Large intestine (tissue), 3 donors: ENCODE measurements at regions not wholly inside any gene's neighbourhood (a gene's known extent, or its start where the extent isn't known, plus 50 kb on each side); places are given as distances from the start of the nearest gene placed in this dataset.
"Not testable (repeated sequence)": the region's sequence is repeated elsewhere in the genome, so short reads cannot be mapped to it uniquely, and the experiment has no call there.

ENCODE experiments used
- DNase-seq, 2 donors: peaks; one replicate each; pipeline versions ENCODE4 v3.0.0 to v3.0.0-alpha.2; 2013
- H3K27ac ChIP-seq: one replicate; pipeline ENCODE4 v1.5.1; 2013; ENCODE audit warnings: low read length
- H3K27me3 ChIP-seq: 2 replicates; pipeline ENCODE4 v1.6.1; 2013; ENCODE audit warnings: low read length; ENCODE audit not compliant: control insufficient read depth, insufficient read depth
- H3K36me3 ChIP-seq: 2 replicates; pipeline ENCODE4 v1.6.1; 2013; ENCODE audit warnings: low read length; ENCODE audit not compliant: control insufficient read depth, insufficient read depth
- H3K4me1 ChIP-seq: one replicate; pipeline ENCODE4 v1.6.1; 2013; ENCODE audit warnings: low read length; ENCODE audit not compliant: control insufficient read depth, insufficient read depth
- H3K4me3 ChIP-seq: one replicate; pipeline ENCODE4 v1.5.1; 2013; ENCODE audit warnings: low read length
- H3K9me3 ChIP-seq: one replicate; pipeline ENCODE4 v1.6.1; 2013; ENCODE audit warnings: mild to moderate bottlenecking, low read depth, low read length, moderate library complexity; ENCODE audit not compliant: control insufficient read depth
- WGBS: methylation state at CpG from one replicate; pipeline ENCODE4 v1.1.5; 2013; ENCODE audit warnings: low lambda C conversion rate; ENCODE audit not compliant: insufficient coverage; 5-methylcytosine and 5-hydroxymethylcytosine counted together

DNA sequence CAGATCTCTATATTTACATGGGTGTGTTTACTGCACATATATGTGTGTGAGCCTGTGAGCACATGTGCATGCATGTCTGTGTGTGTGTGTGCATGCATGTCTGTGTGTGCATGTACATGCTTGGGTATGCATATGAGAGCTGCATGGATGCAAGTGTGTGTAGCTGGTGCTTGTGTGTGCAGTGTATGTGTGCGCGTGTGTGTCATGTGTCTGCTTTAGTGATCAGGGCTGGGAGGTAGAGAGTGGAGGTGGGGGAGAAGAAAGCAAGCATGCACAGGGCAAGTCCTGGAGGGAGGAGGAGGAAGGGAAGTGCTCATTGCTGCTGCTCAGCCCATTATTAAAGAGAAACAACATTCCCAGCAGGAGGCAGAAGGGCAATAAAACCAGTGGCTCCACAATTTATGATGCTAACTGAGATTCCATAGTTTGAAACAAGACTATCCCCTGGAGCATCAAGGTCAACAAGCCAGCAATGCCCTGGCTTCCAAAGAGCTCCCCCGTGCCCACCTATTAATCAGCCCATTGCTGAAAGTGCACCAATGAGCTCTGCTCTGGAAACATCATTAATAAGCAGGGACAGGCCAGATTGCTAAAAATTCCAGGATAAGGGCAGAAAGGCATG is 414.0 kb downstream of the MAFB start:
- no CpG with 5 or more reads among the region's 3 CpGs for WGBS
- no peak for DNase-seq
- Histone ChIP-seq H3K27ac (no peak overlapping the region), H3K36me3 (no peaks in the 10 kb centered on the region), H3K9me3 (no peaks in the 10 kb centered on the region), H3K27me3 (no peaks in the 10 kb centered on the region), H3K4me3 (no peak overlapping the region), H3K4me1 (no peaks in the 10 kb centered on the region)

DNA sequence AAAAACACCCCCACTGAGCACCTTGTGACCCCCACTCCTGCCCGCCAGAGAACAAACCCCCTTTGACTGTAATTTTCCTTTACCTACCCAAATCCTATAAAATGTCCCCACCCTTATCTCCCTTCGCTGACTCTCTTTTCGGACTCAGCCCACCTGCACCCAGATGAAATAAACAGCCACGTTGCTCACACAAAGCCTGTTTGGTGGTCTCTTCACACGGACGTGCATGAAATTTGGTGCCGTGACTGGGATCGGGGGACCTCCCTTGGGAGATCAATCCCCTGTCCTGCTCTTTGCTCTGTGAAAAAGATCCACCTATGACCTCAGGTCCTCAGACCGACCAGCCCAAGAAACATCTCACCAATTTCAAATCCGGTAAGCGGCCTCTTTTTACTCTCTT is 419.8 kb downstream of the MAFB start:
- H3K27ac ChIP-seq, H3K36me3 ChIP-seq, H3K4me3 ChIP-seq, H3K4me1 ChIP-seq, H3K27me3 ChIP-seq, H3K9me3 ChIP-seq, DNase-seq: not testable (repeated sequence)
- no CpG with 5 or more reads among the region's 11 CpGs for WGBS

DNA sequence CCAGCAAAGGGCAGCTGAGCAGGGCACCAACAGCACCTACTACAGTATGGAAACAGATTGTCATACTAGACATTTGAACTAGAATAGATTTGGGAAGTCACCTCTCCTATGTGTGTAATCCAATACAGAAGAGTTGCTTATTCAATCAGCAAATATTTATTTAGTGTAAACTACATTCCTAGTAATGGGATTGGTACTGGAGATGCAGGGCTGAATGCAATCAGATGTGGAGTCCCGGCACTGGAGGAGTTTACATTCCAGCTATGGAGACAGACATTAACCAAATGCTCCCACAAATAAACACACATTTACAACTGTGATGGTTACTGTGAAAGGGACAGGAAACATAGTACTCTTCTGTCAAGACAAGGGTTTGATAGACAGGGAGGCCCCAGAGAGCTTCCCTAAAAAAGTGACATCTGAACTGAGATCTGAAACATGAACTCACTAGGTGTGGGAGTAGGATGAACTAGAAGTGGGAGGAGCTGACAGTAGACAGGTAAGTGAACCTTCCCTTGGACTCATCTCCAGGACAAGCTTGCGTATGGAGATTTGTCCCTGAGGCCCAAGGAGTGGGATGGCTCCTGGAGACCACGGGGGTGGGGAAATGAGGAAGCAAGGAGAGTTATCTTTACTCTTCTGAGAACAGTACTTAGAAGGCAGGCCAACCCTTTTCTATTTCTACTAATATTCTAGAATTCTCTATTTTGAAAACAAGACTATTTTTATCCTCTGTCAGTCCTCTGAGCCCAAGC is 420.5 kb downstream of the MAFB start:
- no peak overlapping the region for H3K4me3 ChIP-seq
- no peaks in the 10 kb centered on the region for H3K9me3 ChIP-seq
- H3K27me3 ChIP-seq: no peaks in the 10 kb centered on the region
- no peak for DNase-seq
- 57% methylated on average over 1 of the region's 3 CpGs for WGBS
- no peaks in the 10 kb centered on the region for H3K4me1 ChIP-seq
- H3K27ac ChIP-seq: no peak overlapping the region
- no peaks in the 10 kb centered on the region for H3K36me3 ChIP-seq

DNA sequence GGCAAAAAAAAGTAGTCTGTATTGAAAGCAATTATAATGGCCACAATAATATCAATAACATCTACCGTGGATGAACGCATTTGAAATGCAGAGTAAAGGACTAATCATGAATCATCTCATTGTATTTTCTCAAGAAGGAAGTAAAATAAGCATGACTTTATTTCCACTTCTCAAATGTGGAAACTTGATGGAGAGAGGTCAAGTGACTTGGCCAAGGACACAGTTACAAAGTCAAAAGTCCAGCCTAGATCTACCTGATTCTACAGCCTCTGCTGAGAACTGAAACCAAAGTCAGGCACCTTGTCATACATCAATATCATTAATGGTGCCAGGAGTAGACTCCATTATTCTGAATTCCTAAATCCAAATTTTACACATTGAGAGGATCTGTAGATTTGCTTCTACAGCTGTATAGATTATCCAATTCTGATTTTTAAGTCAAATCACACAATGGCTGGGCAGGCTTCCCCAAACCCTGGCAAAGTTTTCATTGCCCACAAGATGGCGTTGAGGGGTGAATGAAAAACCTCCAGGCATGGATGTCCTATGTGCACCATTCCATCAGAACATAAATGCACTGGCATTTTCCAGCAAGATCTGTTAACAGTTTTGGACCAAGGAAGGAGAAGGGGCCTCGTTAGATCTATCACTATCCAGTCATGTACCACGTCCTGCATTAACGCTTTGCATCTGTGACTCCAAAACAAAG is 423.1 kb downstream of the MAFB start:
- DNase-seq: no peak
- Histone ChIP-seq H3K4me3 (no peak overlapping the region), H3K36me3 (no peaks in the 10 kb centered on the region), H3K27ac (no peak overlapping the region), H3K9me3 (no peaks in the 10 kb centered on the region), H3K4me1 (no peaks in the 10 kb centered on the region), H3K27me3 (no peaks in the 10 kb centered on the region)
- no CpG with 5 or more reads among the region's 6 CpGs for WGBS

DNA sequence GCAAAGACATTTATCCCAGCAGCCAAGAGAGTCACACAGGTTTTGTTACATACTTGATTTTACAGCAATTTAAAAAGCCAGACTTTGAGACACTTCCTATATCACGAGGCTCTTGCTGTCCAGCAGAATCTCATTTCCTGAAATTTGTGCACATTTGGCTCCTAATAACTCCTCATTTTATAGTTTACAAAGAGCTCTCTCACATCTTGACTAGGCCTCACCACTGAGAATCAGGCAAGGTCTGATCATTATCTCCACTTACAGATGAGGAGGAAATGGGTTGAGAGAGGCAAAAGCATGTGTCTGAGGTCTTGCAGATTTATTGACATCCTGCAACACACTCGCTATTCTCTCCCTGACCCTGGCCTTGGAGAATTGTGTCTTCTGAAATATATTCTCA is 426.8 kb downstream of the MAFB start:
- DNase-seq: no peak
- 80% methylated on average over 1 of the region's 2 CpGs for WGBS
- Histone ChIP-seq H3K27ac (no peak overlapping the region), H3K36me3 (no peaks in the 10 kb centered on the region), H3K27me3 (no peaks in the 10 kb centered on the region), H3K4me3 (no peak overlapping the region), H3K4me1 (no peaks in the 10 kb centered on the region), H3K9me3 (no peaks in the 10 kb centered on the region)

DNA sequence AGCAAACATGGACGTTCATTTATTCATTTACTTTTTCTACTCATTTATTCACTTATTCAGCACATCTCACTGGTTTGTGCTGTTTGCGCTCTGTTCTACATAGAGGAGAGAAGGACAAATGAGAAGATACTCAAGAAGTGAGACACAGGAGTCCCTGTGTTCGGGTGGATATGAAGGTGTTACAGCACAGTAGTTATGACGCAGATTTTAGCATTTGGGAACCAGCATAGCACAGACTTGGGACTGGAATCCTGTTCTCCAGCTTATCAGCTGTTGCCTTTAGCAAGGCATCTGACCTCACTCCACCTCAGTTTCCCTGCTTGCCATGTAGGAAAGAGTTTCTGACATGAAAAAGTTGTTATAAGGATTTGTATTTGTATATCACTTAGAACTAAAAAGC is 430.1 kb downstream of the MAFB start:
- Histone ChIP-seq H3K4me1 (no peaks in the 10 kb centered on the region), H3K27me3 (no peaks in the 10 kb centered on the region), H3K27ac (no peak overlapping the region), H3K36me3 (no peaks in the 10 kb centered on the region), H3K9me3 (no peaks in the 10 kb centered on the region), H3K4me3 (no peak overlapping the region)
- DNase-seq: no peak
- 80% methylated on average over 1 of the region's 4 CpGs for WGBS

DNA sequence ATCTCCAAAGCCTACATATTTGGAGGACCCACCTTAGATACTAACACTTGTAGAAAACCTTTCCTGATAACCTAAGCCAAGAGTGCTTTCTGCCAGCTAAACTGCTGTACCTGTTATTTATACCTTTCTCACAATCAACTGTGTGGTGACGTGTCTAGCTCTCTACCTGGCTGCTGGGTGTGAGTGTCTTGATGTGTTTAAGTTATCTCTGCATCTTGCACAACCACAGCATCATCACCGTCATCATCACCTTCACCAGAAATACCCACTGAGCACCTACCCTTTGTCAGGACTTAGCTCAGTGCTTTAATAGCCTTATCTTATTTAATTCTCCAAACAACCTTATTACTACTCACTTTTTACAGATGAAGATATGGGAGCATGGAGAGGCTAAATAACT is 431.3 kb downstream of the MAFB start:
- Histone ChIP-seq H3K36me3 (no peaks in the 10 kb centered on the region), H3K4me1 (no peaks in the 10 kb centered on the region), H3K27me3 (no peaks in the 10 kb centered on the region), H3K4me3 (no peak overlapping the region), H3K9me3 (no peaks in the 10 kb centered on the region), H3K27ac (no peak overlapping the region)
- WGBS: no CpG with 5 or more reads among the region's 2 CpGs
- no peak for DNase-seq

DNA sequence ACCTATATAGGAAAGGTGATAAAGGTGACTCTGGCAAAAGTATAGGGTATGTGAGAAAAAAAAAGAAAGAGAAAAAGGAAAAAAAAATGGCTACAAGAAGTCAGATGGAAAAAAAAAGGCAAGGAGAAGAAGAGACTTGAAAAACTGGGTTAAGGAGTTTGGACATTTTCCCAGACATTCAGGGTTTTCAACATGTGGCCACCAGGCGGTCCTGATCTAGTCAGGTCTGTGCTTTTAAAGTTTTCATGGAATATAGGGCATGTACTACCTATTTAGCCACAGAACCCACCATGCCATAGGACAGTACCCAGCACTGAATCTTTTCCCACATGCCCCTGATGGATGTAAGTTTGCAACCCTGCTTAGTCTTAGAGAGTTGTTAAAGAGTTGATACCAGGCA is 433.7 kb downstream of the MAFB start:
- Histone ChIP-seq H3K27me3 (no peaks in the 10 kb centered on the region), H3K36me3 (no peaks in the 10 kb centered on the region), H3K4me1 (no peaks in the 10 kb centered on the region), H3K9me3 (peaks cover 3% of the 10 kb centered on the region), H3K27ac (no peak overlapping the region), H3K4me3 (no peak overlapping the region)
- DNase-seq: no peak
- WGBS: no CpG with 5 or more reads among the region's 1 CpG

DNA sequence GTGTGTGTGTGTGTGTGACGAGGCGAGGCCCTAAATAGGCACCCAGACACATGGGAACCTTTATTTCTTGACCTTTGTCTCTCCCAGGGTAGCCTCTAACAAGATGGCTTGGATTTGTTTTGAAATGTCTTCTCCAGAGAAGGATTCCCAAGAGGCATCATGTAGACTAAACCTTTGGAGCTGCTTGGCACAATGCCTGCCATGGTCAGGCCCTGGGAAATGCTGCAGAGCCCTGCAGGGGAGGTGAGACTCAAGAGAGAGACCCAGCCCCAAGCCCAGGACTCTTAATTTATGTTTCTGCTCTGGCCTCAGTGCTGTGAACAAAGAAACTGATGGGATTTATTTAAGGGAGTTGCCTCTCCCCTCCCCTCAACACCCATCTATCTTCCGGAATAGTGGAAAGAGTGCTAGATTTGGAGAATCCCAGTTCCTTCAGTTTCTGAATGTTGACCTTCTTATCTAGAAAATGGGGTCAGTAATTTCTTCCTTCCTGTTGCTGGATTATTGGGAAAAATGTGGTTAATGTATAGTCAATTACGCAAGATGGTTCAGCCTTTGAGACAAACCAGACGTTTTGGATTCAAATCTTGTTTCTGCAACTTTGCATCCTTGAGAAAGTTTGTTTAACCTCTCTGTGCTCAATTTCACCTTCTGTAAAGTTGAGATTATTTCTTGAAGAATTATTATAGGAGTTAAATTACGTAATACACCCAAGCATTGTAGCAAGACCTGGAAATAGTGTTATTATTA is 434.8 kb downstream of the MAFB start:
- H3K9me3 ChIP-seq: peaks cover 3% of the 10 kb centered on the region
- WGBS: 79% methylated on average over 3 of the region's 6 CpGs
- H3K27ac ChIP-seq: no peak overlapping the region
- no peaks in the 10 kb centered on the region for H3K27me3 ChIP-seq
- no peak overlapping the region for H3K4me3 ChIP-seq
- no peaks in the 10 kb centered on the region for H3K4me1 ChIP-seq
- H3K36me3 ChIP-seq: no peaks in the 10 kb centered on the region
- DNase-seq: no peak

DNA sequence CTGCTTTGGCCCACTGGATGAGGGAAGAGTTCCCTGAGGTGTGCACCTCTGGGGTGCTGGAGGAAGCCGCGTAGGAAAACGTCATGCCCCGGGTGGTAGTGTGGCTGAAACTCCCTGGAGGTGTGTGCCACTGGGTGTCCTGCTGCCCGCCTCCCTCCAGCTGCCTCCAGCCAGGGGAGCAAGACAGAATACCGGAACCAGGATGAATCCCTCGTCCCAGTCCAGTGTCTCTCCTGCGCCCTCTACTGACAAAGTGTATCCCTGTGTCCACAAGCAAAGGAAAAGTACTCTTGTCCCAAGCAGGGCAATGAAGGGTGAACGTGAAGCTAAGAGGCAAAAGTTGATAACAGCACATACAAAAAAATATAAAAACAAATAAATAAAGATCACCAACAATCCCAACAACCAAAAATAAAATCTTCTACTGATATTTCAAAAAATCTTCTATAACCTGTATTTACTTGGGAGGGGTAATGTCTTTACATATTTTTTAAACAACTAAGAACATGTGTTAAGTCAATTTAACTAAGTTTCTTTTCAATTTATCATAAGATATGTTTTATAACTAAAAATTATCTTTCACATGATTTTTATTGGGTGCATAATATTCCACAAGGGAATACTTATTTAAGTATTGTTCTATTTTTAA is 437.6 kb downstream of the MAFB start:
- 60% methylated on average over 1 of the region's 9 CpGs for WGBS
- Histone ChIP-seq H3K9me3 (peaks cover 3% of the 10 kb centered on the region), H3K36me3 (no peaks in the 10 kb centered on the region), H3K27ac (no peak overlapping the region), H3K4me1 (no peaks in the 10 kb centered on the region), H3K4me3 (no peak overlapping the region), H3K27me3 (no peaks in the 10 kb centered on the region)
- DNase-seq: no peak
